ENCODE measurements at regions not wholly inside any gene's neighbourhood (a gene's known extent, or its start where the extent isn't known, plus 50 kb on each side); places are given as distances from the start of the nearest gene placed in this dataset.

GRCh38 chr7:52061666-52062065 is 745.1 kb upstream of the COBL start:
- no peak for TF ChIP-seq POLR2AphosphoS5 (IDR thresholded peaks at IDR 0.05)
- no peak for TF ChIP-seq CTCF (IDR thresholded peaks at IDR 0.05)
- TF ChIP-seq POLR2A (IDR thresholded peaks at IDR 0.05): no peak
- TF ChIP-seq EP300 (IDR thresholded peaks at IDR 0.05): no peak
